GM12878 (cell line): ENCODE measurements at regions not wholly inside any gene's neighbourhood (a gene's known extent, or its start where the extent isn't known, plus 50 kb on each side); places are given as distances from the start of the nearest gene placed in this dataset.

ENCODE experiments used
- ATAC-seq: fragments of 200-7000 bp; cut with Tn5 transposase; 3 replicates; pipeline ENCODE4 v1.9.1; 2020; ENCODE audit warnings: mild to moderate bottlenecking, moderate library complexity
- BruUV-seq: library from RNA; stranded (reverse); fragments of 400-500 nt; replicated peaks from 2 replicates; lab custom pipeline; 2021; lab: Mats Ljungman, UMichigan
- CTCF ChIA-PET: fragments of 300-600 bp; sonication (Branson Sonifier 250); formaldehyde crosslinking; extraction: SDS; loops from one replicate; lab custom pipeline; 2021; ENCODE audit warnings: inconsistent platforms; lab: Yijun Ruan, JAX
- POLR2A ChIA-PET: fragments of 350-600 bp; formaldehyde crosslinking; extraction: SDS; loops from one replicate; lab custom pipeline; 2021; ENCODE audit warnings: inconsistent platforms; lab: Charles Lee
- RAD21 ChIA-PET: fragments of 300-600 bp; sonication (Branson Sonifier 250); formaldehyde crosslinking; loops from one replicate; lab custom pipeline; 2023; ENCODE audit warnings: antibody characterized with exemption; ENCODE audit not compliant: unreplicated experiment; lab: Charles Lee
- SMC1A ChIA-PET: fragments of 300-600 bp; sonication (Branson Sonifier 250); formaldehyde crosslinking; loops from one replicate; lab custom pipeline; 2023; ENCODE audit not compliant: unreplicated experiment, uncharacterized antibody; lab: Charles Lee
- DNase-seq: peaks from one replicate; pipeline ENCODE4 v3.0.0-alpha.2; 2011; ENCODE audit warnings: low read depth, low spot score
- FAIRE-seq: peaks from 3 replicates; lab custom pipeline; 2011; peaks lifted over from hg19 to GRCh38; lab: Jason Lieb, UNC
- H2AFZ ChIP-seq: 2 replicates; pipeline ENCODE4 v1.6.0; 2011; ENCODE audit warnings: low read depth, low read length, control low read depth; ENCODE audit not compliant: control insufficient read depth
- H3K27ac ChIP-seq: 2 replicates; pipeline ENCODE4 v1.5.1; 2011; ENCODE audit warnings: control low read depth; ENCODE audit not compliant: control insufficient read depth, insufficient read depth
- H3K27me3 ChIP-seq, 2 experiments: replicated peaks in 1 of 2; 2 replicates each; pipeline versions ENCODE4 v1.6.0 to v1.6.1; 2011; ENCODE audit warnings: low read length in 1 of 2; ENCODE audit not compliant: control insufficient read depth in 2 of 2, insufficient read depth in 2 of 2
- H3K36me3 ChIP-seq, 2 experiments: 2 replicates each; pipeline ENCODE4 v1.5.1; 2011; ENCODE audit warnings: low read length in 1 of 2; ENCODE audit not compliant: control insufficient read depth in 2 of 2, insufficient read depth in 2 of 2
- H3K4me1 ChIP-seq: 2 replicates; pipeline ENCODE4 v1.6.1; 2011; ENCODE audit warnings: mild to moderate bottlenecking, low read length, moderate library complexity, mixed read lengths; ENCODE audit not compliant: control insufficient read depth, insufficient read depth
- H3K4me2 ChIP-seq: 2 replicates; pipeline ENCODE4 v1.6.0; 2011; ENCODE audit warnings: control low read depth; ENCODE audit not compliant: control insufficient read depth, insufficient read depth
- H3K4me3 ChIP-seq: fragments of 200-600 bp; sonication (generic); 2 replicates; pipeline ENCODE4 v1.5.1; 2016
- H3K79me2 ChIP-seq: 2 replicates; pipeline ENCODE4 v1.6.0; 2011; ENCODE audit warnings: low read length; ENCODE audit not compliant: control insufficient read depth, insufficient read depth
- H3K9ac ChIP-seq: 2 replicates; pipeline ENCODE4 v1.8.0; 2011; ENCODE audit warnings: low read length, control low read depth, mixed read lengths; ENCODE audit not compliant: control insufficient read depth, insufficient read depth
- H3K9me3 ChIP-seq: replicated peaks from 3 replicates; pipeline ENCODE4 v1.5.1; 2011; ENCODE audit warnings: mild to moderate bottlenecking, low read length; ENCODE audit not compliant: control insufficient read depth, insufficient read depth
- H4K20me1 ChIP-seq: 2 replicates; pipeline ENCODE4 v1.6.0; 2011; ENCODE audit not compliant: control insufficient read depth, insufficient read depth
- ATF3 ChIP-seq: IDR thresholded peaks from 2 replicates; pipeline ENCODE4 v1.6.1; 2011; ENCODE audit warnings: low read depth, mild to moderate bottlenecking, low read length, moderate library complexity, borderline replicate concordance; ENCODE audit errors: extremely low read depth
- ESRRA ChIP-seq: IDR thresholded peaks from 2 replicates; pipeline ENCODE4 v1.6.1; 2012; ENCODE audit warnings: mild to moderate bottlenecking, low read length, improper control_type of control experiment
- KAT2A ChIP-seq: conservative IDR thresholded peaks from 2 replicates; pipeline ENCODE4 v1.6.1; 2011; ENCODE audit warnings: low read depth, low read length; ENCODE audit not compliant: control insufficient read depth
- MLLT1 ChIP-seq: fragments of 450-650 bp; IDR thresholded peaks from 2 replicates; pipeline ENCODE4 v1.6.1; 2016; ENCODE audit warnings: mild to moderate bottlenecking
- NFYB ChIP-seq: IDR thresholded peaks from 2 replicates; pipeline ENCODE4 v1.6.1; 2011; ENCODE audit warnings: low read depth, mild to moderate bottlenecking, low read length, improper control_type of control experiment, moderate library complexity; ENCODE audit not compliant: insufficient read depth
- PBX3 ChIP-seq: IDR thresholded peaks from 2 replicates; pipeline ENCODE4 v1.6.1; 2011; ENCODE audit warnings: mild to moderate bottlenecking, low read depth, low read length, moderate library complexity; ENCODE audit not compliant: insufficient replicate concordance
- SMAD1 ChIP-seq: fragments of 450-650 bp; IDR thresholded peaks from 2 replicates; pipeline ENCODE4 v1.6.1; 2018; ENCODE audit warnings: mild to moderate bottlenecking, low read depth; ENCODE audit not compliant: partially characterized antibody
- SREBF1 ChIP-seq: IDR thresholded peaks from 2 replicates; pipeline ENCODE4 v1.6.1; 2012; ENCODE audit warnings: mild to moderate bottlenecking, low read length
- USF1 ChIP-seq: IDR thresholded peaks from 2 replicates; pipeline ENCODE4 v1.6.1; 2011; ENCODE audit warnings: borderline replicate concordance, low read depth, mild to moderate bottlenecking, moderate library complexity, mixed read lengths, low read length; ENCODE audit not compliant: insufficient read depth; ENCODE audit errors: extremely low read length
- ZNF274 ChIP-seq: IDR thresholded peaks from one replicate; pipeline ENCODE4 v1.8.0; 2011; ENCODE audit not compliant: insufficient read length, insufficient read depth
- WGBS: methylation state at CpG from one replicate; pipeline ENCODE4 v1.1.6; 2016; ENCODE audit warnings: low lambda C conversion rate; ENCODE audit not compliant: insufficient replicate concordance, insufficient coverage; ENCODE audit errors: missing lambda C conversion rate; 5-methylcytosine and 5-hydroxymethylcytosine counted together
- in situ Hi-C: fragments of 300-500 bp; cut with MboI; formaldehyde crosslinking; loops from 9 replicates; pipeline ENCODE4 v1.14.3; 2018; ENCODE audit warnings: mixed read lengths
- intact Hi-C: fragments of 100-400 bp; cut with micrococcal nuclease; formaldehyde crosslinking; loops from one replicate; pipeline ENCODE4 v1.14.2; 2022; ENCODE audit not compliant: unreplicated experiment

GRCh38 chr14:101273091-101273490 is 288.2 kb upstream of the DIO3 start (continued):
- no peak for TF ChIP-seq USF1
- TF ChIP-seq NFYB = no peak

GRCh38 chr14:101276309-101277091 is 284.8 kb upstream of the DIO3 start:
- no TSS peak for BruUV-seq
- no peak for DNase-seq
- ChIA-PET RAD21 (no interaction called here), CTCF (no interaction called here), SMC1A (no interaction called here), POLR2A (no interaction called here)
- Histone ChIP-seq H3K4me2 (no peak overlapping the region), H3K4me1 (no peaks in the 10 kb centered on the region), H2AFZ (no peak overlapping the region), H3K9ac (no peak overlapping the region), H3K27me3 (no peaks in the 10 kb centered on the region), H3K27ac (no peak overlapping the region), H4K20me1 (no peaks in the 10 kb centered on the region), H3K9me3 (no peaks in the 10 kb centered on the region), H3K79me2 (no peaks in the 10 kb centered on the region), H3K36me3 (no peaks in the 10 kb centered on the region), H3K4me3 (no peak overlapping the region)
- WGBS = 7% methylated on average over 4 of the region's 4 CpGs
- in situ Hi-C loops = no loop called here
- no peak for ATAC-seq
- TF ChIP-seq MLLT1 (no peak), PBX3 (no peak), KAT2A (no peak), ZNF274 (no peak), ESRRA (no peak), SMAD1 (no peak), SREBF1 (no peak), ATF3 (no peak), NFYB (no peak)
- intact Hi-C loops = no loop called here
- FAIRE-seq = no peak
